ENCODE measurements at regions not wholly inside any gene's neighbourhood (a gene's known extent, or its start where the extent isn't known, plus 50 kb on each side); places are given as distances from the start of the nearest gene placed in this dataset.

GRCh38 chr17:22512506-22512905, 820.2 kb downstream of the KCNJ18 start:
- CTCF ChIA-PET = no interaction called here
- no peaks in the 10 kb centered on the region for H3K4me1 ChIP-seq (ENCODE audit: control insufficient read depth, insufficient read depth, low read length)
- no peaks in the 10 kb centered on the region for H3K9me3 ChIP-seq (ENCODE audit: control insufficient read depth, insufficient read depth, low read depth, low read length)
- H3K27ac ChIP-seq (ENCODE audit: low read length) = no peak overlapping the region
- no peaks in the 10 kb centered on the region for H3K27me3 ChIP-seq (ENCODE audit: control insufficient read depth, insufficient read depth, low read length)
- H3K36me3 ChIP-seq (ENCODE audit: control insufficient read depth, insufficient read depth, low read length) = no peaks in the 10 kb centered on the region
- intact Hi-C loops (cut with micrococcal nuclease; ENCODE audit: unreplicated experiment) (no loop called here), in situ Hi-C loops (cut with HindIII; ENCODE audit: low pct_unique_long_range_greater_than_20kb, low sequenced_read_pairs) (no loop called here)
- no peak for DNase-seq (ENCODE audit: low read depth, low spot score)
- BruUV-seq (replicated peaks) = no TSS peak
- ATAC-seq = no peak
- no peak for TF ChIP-seq REST (IDR thresholded peaks at IDR 0.05; ENCODE audit: insufficient read depth in 1 of 2, low read depth in 2 of 2, low read length in 1 of 2)
- no peak for TF ChIP-seq CTCF (IDR thresholded peaks at IDR 0.05)
- TF ChIP-seq TCF7L2 (IDR thresholded peaks at IDR 0.05; ENCODE audit: low read depth, low read length) = no peak
- no peak for TF ChIP-seq POLR2AphosphoS5 (IDR thresholded peaks at IDR 0.05; ENCODE audit: low read depth, low read length)
- TF ChIP-seq SIN3A (IDR thresholded peaks at IDR 0.05; ENCODE audit: borderline replicate concordance, insufficient read depth, low read depth, low read length) = no peak
- POLR2A ChIA-PET = no interaction called here
- H3K4me3 ChIP-seq (ENCODE audit: low read depth in 2 of 2, low read length in 2 of 2) = no peak overlapping the region

GRCh38 chr17:22512997-22513538, 820.7 kb downstream of the KCNJ18 start:
- ATAC-seq (no peak), DNase-seq (ENCODE audit: low read depth, low spot score) (no peak)
- ChIA-PET POLR2A (no interaction called here), CTCF (no interaction called here)
- Histone ChIP-seq H3K9me3 (ENCODE audit: control insufficient read depth, insufficient read depth, low read depth, low read length) (no peaks in the 10 kb centered on the region), H3K4me1 (ENCODE audit: control insufficient read depth, insufficient read depth, low read length) (no peaks in the 10 kb centered on the region), H3K36me3 (ENCODE audit: control insufficient read depth, insufficient read depth, low read length) (no peaks in the 10 kb centered on the region), H3K27me3 (ENCODE audit: control insufficient read depth, insufficient read depth, low read length) (no peaks in the 10 kb centered on the region), H3K4me3 (ENCODE audit: low read depth in 2 of 2, low read length in 2 of 2) (no peak overlapping the region), H3K27ac (ENCODE audit: low read length) (no peak overlapping the region)
- in situ Hi-C loops (cut with HindIII; ENCODE audit: low pct_unique_long_range_greater_than_20kb, low sequenced_read_pairs) = no loop called here
- BruUV-seq (replicated peaks) = no TSS peak
- intact Hi-C loops (cut with micrococcal nuclease; ENCODE audit: unreplicated experiment) = no loop called here
- TF ChIP-seq CTCF (IDR thresholded peaks at IDR 0.05) = peak; percentile 79
- TF ChIP-seq REST (IDR thresholded peaks at IDR 0.05; ENCODE audit: insufficient read depth in 1 of 2, low read depth in 2 of 2, low read length in 1 of 2) = no peak

All from Panc1 (cell line).